ENCODE measurements at regions not wholly inside any gene's neighbourhood (a gene's known extent, or its start where the extent isn't known, plus 50 kb on each side); places are given as distances from the start of the nearest gene placed in this dataset.

- no peak for DNase-seq (ENCODE audit: low read depth)
- no peak for TF ChIP-seq MYC (IDR thresholded peaks at IDR 0.05; ENCODE audit: low read depth, low read length)
- TF ChIP-seq MAX (IDR thresholded peaks at IDR 0.05; ENCODE audit: low read depth, low read length): no peak
- TF ChIP-seq POLR2A (IDR thresholded peaks at IDR 0.05; ENCODE audit: extremely low read depth, insufficient read length): no peak
- TF ChIP-seq CTCF (IDR thresholded peaks at IDR 0.05; ENCODE audit: low read depth, low read length): no peak
- H3K4me3 ChIP-seq (ENCODE audit: low read depth, low read length): no peak overlapping the region
These were observed 78.2 kb upstream of the MBIP start for GRCh38 chr14:36398463-36399291.

- TF ChIP-seq CTCF (IDR thresholded peaks at IDR 0.05; ENCODE audit: low read depth, low read length) (no peak), POLR2A (IDR thresholded peaks at IDR 0.05; ENCODE audit: extremely low read depth, insufficient read length) (no peak), MAX (IDR thresholded peaks at IDR 0.05; ENCODE audit: low read depth, low read length) (no peak), MYC (IDR thresholded peaks at IDR 0.05; ENCODE audit: low read depth, low read length) (no peak)
- no peak overlapping the region for H3K4me3 ChIP-seq (ENCODE audit: low read depth, low read length)
- DNase-seq (ENCODE audit: low read depth): no peak
These were observed 76.9 kb upstream of the MBIP start for GRCh38 chr14:36397357-36397756.

DNA sequence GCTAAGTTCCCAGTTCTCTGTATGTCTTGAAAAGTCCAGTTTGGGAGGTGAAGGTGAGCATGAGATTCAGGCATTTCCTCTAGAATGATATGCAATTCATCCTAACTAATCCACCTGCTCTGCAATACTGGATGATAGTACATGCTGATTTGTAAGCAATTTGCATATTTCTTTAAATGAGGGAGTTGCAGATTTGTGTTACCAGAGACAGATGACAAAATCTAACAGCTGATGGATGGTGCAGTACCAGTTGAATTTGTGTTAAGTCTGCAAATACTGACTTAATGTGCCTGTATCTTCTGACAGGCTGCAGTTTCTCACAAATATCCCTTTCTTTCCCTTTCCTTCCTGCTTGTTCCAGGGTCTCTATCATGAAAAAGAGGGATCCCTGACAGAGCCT is 76.4 kb upstream of the MBIP start:
- TF ChIP-seq MYC (IDR thresholded peaks at IDR 0.05; ENCODE audit: low read depth, low read length) (no peak), CTCF (IDR thresholded peaks at IDR 0.05; ENCODE audit: low read depth, low read length) (no peak), POLR2A (IDR thresholded peaks at IDR 0.05; ENCODE audit: extremely low read depth, insufficient read length) (no peak), MAX (IDR thresholded peaks at IDR 0.05; ENCODE audit: low read depth, low read length) (no peak)
- no peak for DNase-seq (ENCODE audit: low read depth)
- H3K4me3 ChIP-seq (ENCODE audit: low read depth, low read length): no peak overlapping the region

DNA sequence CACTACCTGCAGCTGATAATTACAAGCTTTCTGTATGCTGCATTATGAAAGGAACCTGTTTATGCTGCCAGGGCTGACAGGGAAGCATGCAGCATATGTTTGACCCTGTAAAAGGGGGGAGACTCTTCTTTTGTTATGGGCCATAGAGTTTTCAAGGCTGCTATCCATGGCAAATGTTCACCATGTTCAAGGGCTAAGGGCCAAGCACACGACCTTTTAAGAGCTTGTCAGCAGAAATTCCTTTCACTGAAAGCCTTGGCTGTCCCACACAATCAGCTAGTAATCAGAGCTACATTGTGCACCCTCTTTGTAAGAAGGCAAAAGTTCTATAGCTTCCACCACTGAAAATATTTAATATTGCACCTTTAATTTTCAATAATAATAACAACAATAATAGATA is 74.2 kb upstream of the MBIP start:
- no peak overlapping the region for H3K4me3 ChIP-seq (ENCODE audit: low read depth, low read length)
- no peak for TF ChIP-seq POLR2A (IDR thresholded peaks at IDR 0.05; ENCODE audit: extremely low read depth, insufficient read length)
- DNase-seq (ENCODE audit: low read depth): no peak

- TF ChIP-seq MAX (IDR thresholded peaks at IDR 0.05; ENCODE audit: low read depth, low read length) (no peak), POLR2A (IDR thresholded peaks at IDR 0.05; ENCODE audit: extremely low read depth, insufficient read length) (no peak), MYC (IDR thresholded peaks at IDR 0.05; ENCODE audit: low read depth, low read length) (no peak), CTCF (IDR thresholded peaks at IDR 0.05; ENCODE audit: low read depth, low read length) (no peak)
- no peak overlapping the region for H3K4me3 ChIP-seq (ENCODE audit: low read depth, low read length)
- DNase-seq (ENCODE audit: low read depth): no peak
These were observed 70.3 kb upstream of the MBIP start for GRCh38 chr14:36390718-36391117.

GRCh38 chr14:36383767-36384431 is 63.5 kb upstream of the MBIP start:
- no peak overlapping the region for H3K4me3 ChIP-seq (ENCODE audit: low read depth, low read length)
- no peak for DNase-seq (ENCODE audit: low read depth)
- no peak for TF ChIP-seq CTCF (IDR thresholded peaks at IDR 0.05; ENCODE audit: low read depth, low read length)
- TF ChIP-seq MAX (IDR thresholded peaks at IDR 0.05; ENCODE audit: low read depth, low read length): no peak
